Activated CD8-positive, alpha-beta T cell treated with anti-CD3 and anti-CD28 coated beads for 36 hours (primary cell): ENCODE measurements at regions not wholly inside any gene's neighbourhood (a gene's known extent, or its start where the extent isn't known, plus 50 kb on each side); places are given as distances from the start of the nearest gene placed in this dataset.

Experiments
- ATAC-seq: fragments of 200-7000 bp; cut with Tn5 transposase; one replicate; pipeline ENCODE4 v1.10.0; 2021; ENCODE audit warnings: mild to moderate bottlenecking, moderate library complexity
- CTCF ChIA-PET: fragments of 350-600 bp; sonication (Branson Sonifier 250); formaldehyde crosslinking; loops from one replicate; lab custom pipeline; 2021; ENCODE audit warnings: antibody characterized with exemption; lab: Charles Lee
- POLR2A ChIA-PET: fragments of 350-600 bp; sonication (Branson Sonifier 250); formaldehyde crosslinking; loops from one replicate; lab custom pipeline; 2021; ENCODE audit warnings: antibody characterized with exemption; lab: Charles Lee
- DNase-seq: peaks from one replicate; pipeline ENCODE4 v3.0.0-alpha.2; 2020
- H3K27ac Mint-ChIP-seq: one replicate; pipeline ENCODE4 v1.8.0; 2021; ENCODE audit warnings: mild to moderate bottlenecking, mixed read lengths
- H3K27me3 Mint-ChIP-seq: one replicate; pipeline ENCODE4 v1.8.0; 2021; ENCODE audit warnings: mixed read lengths
- H3K36me3 Mint-ChIP-seq: one replicate; pipeline ENCODE4 v1.8.0; 2021; ENCODE audit warnings: low read depth, mixed read lengths
- H3K4me1 Mint-ChIP-seq: one replicate; pipeline ENCODE4 v1.8.0; 2021; ENCODE audit warnings: low read depth, mixed read lengths
- H3K4me3 Mint-ChIP-seq: one replicate; pipeline ENCODE4 v1.8.0; 2021; ENCODE audit warnings: mild to moderate bottlenecking, moderate library complexity, mixed read lengths
- H3K9me3 Mint-ChIP-seq: one replicate; pipeline ENCODE4 v1.8.0; 2021; ENCODE audit warnings: mixed read lengths
- intact Hi-C: fragments of 100-400 bp; cut with micrococcal nuclease; formaldehyde crosslinking; loops from one replicate; pipeline ENCODE4 v1.10.0; 2022
- TF ChIP-seq, protein P1 (sequence below): fragments of 200-600 bp; IDR thresholded peaks from one replicate; pipeline ENCODE4 v1.8.0; 2022; ENCODE audit warnings: antibody characterized with exemption, mild to moderate bottlenecking

DNA sequence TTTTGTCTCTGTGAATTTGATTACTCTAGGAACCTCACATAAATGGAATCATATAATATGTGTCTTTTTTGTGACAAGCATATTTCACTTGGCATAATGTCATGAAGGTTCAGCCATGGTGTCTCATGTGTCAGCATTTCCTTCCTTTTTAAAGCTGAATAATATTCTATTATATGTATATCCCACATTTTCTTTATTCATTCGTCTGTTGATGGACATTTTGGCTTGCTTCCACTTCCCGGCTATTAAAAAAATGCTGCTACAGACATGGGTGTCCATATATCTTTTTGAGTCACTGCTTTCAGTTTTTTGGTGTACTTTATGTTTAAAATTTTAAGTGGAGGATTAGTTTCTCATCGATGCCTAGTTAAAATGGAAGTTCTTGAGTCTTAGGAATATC lies 59.8 kb upstream of the C5orf63 start:
- no peaks in the 10 kb centered on the region for H3K4me1 Mint-ChIP-seq
- H3K4me3 Mint-ChIP-seq: no peak overlapping the region
- H3K36me3 Mint-ChIP-seq: no peaks in the 10 kb centered on the region
- no peaks in the 10 kb centered on the region for H3K9me3 Mint-ChIP-seq
- H3K27ac Mint-ChIP-seq: no peak overlapping the region
- ChIA-PET POLR2A (no interaction called here), CTCF (no interaction called here)
- intact Hi-C loops: no loop called here
- ATAC-seq: no peak
- TF ChIP-seq, protein P1, sequence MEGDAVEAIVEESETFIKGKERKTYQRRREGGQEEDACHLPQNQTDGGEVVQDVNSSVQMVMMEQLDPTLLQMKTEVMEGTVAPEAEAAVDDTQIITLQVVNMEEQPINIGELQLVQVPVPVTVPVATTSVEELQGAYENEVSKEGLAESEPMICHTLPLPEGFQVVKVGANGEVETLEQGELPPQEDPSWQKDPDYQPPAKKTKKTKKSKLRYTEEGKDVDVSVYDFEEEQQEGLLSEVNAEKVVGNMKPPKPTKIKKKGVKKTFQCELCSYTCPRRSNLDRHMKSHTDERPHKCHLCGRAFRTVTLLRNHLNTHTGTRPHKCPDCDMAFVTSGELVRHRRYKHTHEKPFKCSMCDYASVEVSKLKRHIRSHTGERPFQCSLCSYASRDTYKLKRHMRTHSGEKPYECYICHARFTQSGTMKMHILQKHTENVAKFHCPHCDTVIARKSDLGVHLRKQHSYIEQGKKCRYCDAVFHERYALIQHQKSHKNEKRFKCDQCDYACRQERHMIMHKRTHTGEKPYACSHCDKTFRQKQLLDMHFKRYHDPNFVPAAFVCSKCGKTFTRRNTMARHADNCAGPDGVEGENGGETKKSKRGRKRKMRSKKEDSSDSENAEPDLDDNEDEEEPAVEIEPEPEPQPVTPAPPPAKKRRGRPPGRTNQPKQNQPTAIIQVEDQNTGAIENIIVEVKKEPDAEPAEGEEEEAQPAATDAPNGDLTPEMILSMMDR: no peak
- DNase-seq: no peak
- no peaks in the 10 kb centered on the region for H3K27me3 Mint-ChIP-seq

DNA sequence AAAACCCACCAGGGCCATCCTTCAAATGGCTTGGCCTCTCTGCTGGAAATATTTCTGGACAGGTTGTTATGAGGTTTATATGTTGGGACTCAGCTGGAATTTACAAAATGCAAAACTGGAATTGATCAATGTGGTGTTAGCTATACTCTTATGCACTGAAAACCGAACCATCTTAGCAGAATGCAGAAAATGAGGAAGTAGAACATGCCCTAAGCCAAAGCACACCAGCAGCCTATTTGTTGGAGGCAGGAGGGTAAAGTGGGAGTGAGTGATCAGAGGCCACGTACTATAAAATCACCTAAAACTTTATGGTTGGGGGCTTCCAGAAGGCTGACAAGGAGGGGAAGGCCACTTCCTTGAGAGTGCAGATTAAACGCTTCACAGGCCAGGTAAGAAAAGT lies 63.6 kb upstream of the C5orf63 start:
- Mint-ChIP-seq H3K27me3 (peaks cover 4% of the 10 kb centered on the region), H3K27ac (no peak overlapping the region), H3K36me3 (no peaks in the 10 kb centered on the region), H3K4me3 (no peak overlapping the region), H3K4me1 (no peaks in the 10 kb centered on the region), H3K9me3 (peaks cover 1% of the 10 kb centered on the region)
- intact Hi-C loops: no loop called here
- no peak for DNase-seq
- ATAC-seq: no peak
- ChIA-PET CTCF (no interaction called here), POLR2A (no interaction called here)
- TF ChIP-seq, protein P1: no peak

DNA sequence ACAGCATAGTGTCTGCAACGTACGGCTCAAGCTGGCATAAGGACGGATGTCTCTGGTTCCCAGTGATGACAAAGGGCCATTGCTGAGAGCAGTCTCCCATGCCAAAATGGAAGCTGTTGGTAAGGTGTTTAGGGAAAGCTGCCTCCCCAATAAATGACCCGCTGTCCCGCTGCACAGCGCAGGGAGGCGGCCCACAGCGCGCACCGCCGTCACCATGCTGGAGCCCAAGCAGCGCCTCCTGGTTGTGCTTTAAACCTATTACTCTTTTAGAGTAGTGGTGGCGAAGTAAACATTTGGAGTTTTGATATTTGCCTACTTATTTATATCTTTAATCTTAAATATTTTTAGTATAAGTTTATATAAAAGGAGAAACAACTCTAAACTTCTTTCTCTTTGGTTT lies 70.4 kb upstream of the C5orf63 start:
- Mint-ChIP-seq H3K4me1 (no peaks in the 10 kb centered on the region), H3K27me3 (peaks cover 4% of the 10 kb centered on the region), H3K36me3 (no peaks in the 10 kb centered on the region), H3K27ac (no peak overlapping the region), H3K4me3 (no peak overlapping the region), H3K9me3 (peaks cover 6% of the 10 kb centered on the region)
- POLR2A ChIA-PET: no interaction called here
- ATAC-seq (no peak), DNase-seq (no peak)
- TF ChIP-seq, protein P1: no peak
- intact Hi-C loops: no loop called here
- CTCF ChIA-PET: no interaction called here

DNA sequence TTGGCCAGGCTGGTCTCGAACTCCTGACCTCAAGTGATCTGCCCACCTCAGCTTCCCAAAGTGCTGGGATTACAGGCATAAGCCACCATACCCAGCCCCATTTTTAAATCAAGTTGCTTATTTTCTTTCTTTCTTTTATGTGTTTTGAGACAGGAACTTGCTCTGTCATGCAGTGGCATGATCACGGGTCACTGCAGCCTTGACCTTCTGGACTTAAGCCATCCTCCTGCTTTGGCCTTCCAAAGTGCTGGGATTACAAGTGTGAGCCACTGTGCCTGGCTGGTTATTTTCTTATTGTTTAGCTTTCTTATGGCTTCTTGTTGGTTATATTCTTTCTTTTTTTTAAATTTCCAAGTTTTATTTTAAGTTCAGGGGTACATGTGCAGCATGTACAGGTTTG lies 79.7 kb upstream of the C5orf63 start:
- Mint-ChIP-seq H3K4me1 (no peaks in the 10 kb centered on the region), H3K4me3 (no peak overlapping the region), H3K27ac (no peak overlapping the region), H3K36me3 (peaks cover 2% of the 10 kb centered on the region), H3K9me3 (peaks cover 10% of the 10 kb centered on the region), H3K27me3 (no peaks in the 10 kb centered on the region)
- ATAC-seq: no peak
- intact Hi-C loops: no loop called here
- no peak for DNase-seq
- TF ChIP-seq, protein P1: no peak
- ChIA-PET CTCF (interaction anchor here (1.5 kb wide), 1 partner anchor 10 kb away, joined by 4 read pairs; no protein-coding TSS in a partner anchor), POLR2A (no interaction called here)

DNA sequence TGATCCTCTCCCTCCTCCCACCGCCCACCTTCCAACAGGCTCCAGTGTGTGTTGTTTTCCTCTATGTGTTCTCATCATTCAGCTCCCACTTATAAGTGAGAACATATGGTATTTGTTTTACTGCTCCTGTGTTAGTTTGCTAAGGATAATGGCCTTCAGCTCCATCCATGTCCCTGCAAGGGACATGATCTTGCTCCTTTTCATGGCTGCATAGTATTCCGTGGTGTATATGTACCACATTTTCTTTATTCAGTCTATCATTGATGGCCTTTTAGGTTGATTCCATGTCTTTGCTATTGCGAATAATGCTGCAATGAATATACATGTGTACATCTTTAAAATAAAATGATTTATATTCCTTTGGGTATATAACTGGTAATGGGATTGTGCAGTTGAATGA lies 80.2 kb upstream of the C5orf63 start:
- Mint-ChIP-seq H3K4me3 (no peak overlapping the region), H3K27me3 (no peaks in the 10 kb centered on the region), H3K27ac (no peak overlapping the region), H3K36me3 (peaks cover 2% of the 10 kb centered on the region), H3K4me1 (no peaks in the 10 kb centered on the region), H3K9me3 (peaks cover 11% of the 10 kb centered on the region)
- TF ChIP-seq, protein P1: no peak
- no peak for ATAC-seq
- intact Hi-C loops: no loop called here
- DNase-seq: no peak
- ChIA-PET CTCF (interaction anchor here (0.9 to 1.5 kb wide), 2 partner anchors 11 to 161 kb away, joined by 3 to 4 read pairs; no protein-coding TSS in a partner anchor), POLR2A (no interaction called here)
